GM18858 (cell line): ENCODE measurements at regions not wholly inside any gene's neighbourhood (a gene's known extent, or its start where the extent isn't known, plus 50 kb on each side); places are given as distances from the start of the nearest gene placed in this dataset.
"Not testable (repeated sequence)": the region's sequence is repeated elsewhere in the genome, so short reads cannot be mapped to it uniquely, and the experiment has no call there.

Experiments
- ATAC-seq: cut with Tn5 transposase; IDR thresholded peaks from one replicate; pipeline ENCODE4 v1.9.1; 2021; ENCODE audit not compliant: unreplicated experiment

GRCh38 chr17:70426752-70427151 lies 257.4 kb downstream of the KCNJ2 start:
- no peak for ATAC-seq

GRCh38 chr17:70434536-70435490 lies 265.5 kb downstream of the KCNJ2 start:
- ATAC-seq: no peak

- no peak for ATAC-seq
Observed at GRCh38 chr17:70437656-70438055, 268.3 kb downstream of the KCNJ2 start.

GRCh38 chr17:70446446-70446845 lies 277.1 kb downstream of the KCNJ2 start:
- ATAC-seq: no peak

GRCh38 chr17:70447588-70447987 lies 278.3 kb downstream of the KCNJ2 start:
- ATAC-seq: no peak

- not testable (repeated sequence) for ATAC-seq
Observed at GRCh38 chr17:70453075-70453474, 283.7 kb downstream of the KCNJ2 start.

- ATAC-seq: no peak
Observed at GRCh38 chr17:70454377-70454776, 285.0 kb downstream of the KCNJ2 start.

- no peak for ATAC-seq
Observed at GRCh38 chr17:70454908-70455307, 285.6 kb downstream of the KCNJ2 start.

- ATAC-seq: no peak
Observed at GRCh38 chr17:70464995-70465394, 295.7 kb downstream of the KCNJ2 start.

GRCh38 chr17:70468661-70469060 lies 299.3 kb downstream of the KCNJ2 start:
- ATAC-seq: no peak

GRCh38 chr17:70473049-70473448 lies 303.7 kb downstream of the KCNJ2 start:
- no peak for ATAC-seq

- ATAC-seq: no peak
Observed at GRCh38 chr17:70476368-70476767, 307.0 kb downstream of the KCNJ2 start.

GRCh38 chr17:70478902-70479301 lies 309.6 kb downstream of the KCNJ2 start:
- ATAC-seq: no peak

GRCh38 chr17:70479779-70480178 lies 310.4 kb downstream of the KCNJ2 start:
- no peak for ATAC-seq

GRCh38 chr17:70483624-70484023 lies 314.3 kb downstream of the KCNJ2 start:
- ATAC-seq: no peak

- no peak for ATAC-seq
Observed at GRCh38 chr17:70484050-70484449, 314.7 kb downstream of the KCNJ2 start.

GRCh38 chr17:70484496-70484895 lies 315.2 kb downstream of the KCNJ2 start:
- no peak for ATAC-seq

- no peak for ATAC-seq
Observed at GRCh38 chr17:70492368-70492767, 323.0 kb downstream of the KCNJ2 start.

GRCh38 chr17:70493277-70493874 lies 324.0 kb downstream of the KCNJ2 start:
- ATAC-seq: no peak

- ATAC-seq: no peak
Observed at GRCh38 chr17:70498631-70499030, 329.3 kb downstream of the KCNJ2 start.

GRCh38 chr17:70499067-70499786 lies 329.9 kb downstream of the KCNJ2 start:
- ATAC-seq: no peak

- no peak for ATAC-seq
Observed at GRCh38 chr17:70503449-70503848, 334.1 kb downstream of the KCNJ2 start.
